HG02852 (cell line): ENCODE measurements at regions not wholly inside any gene's neighbourhood (a gene's known extent, or its start where the extent isn't known, plus 50 kb on each side); places are given as distances from the start of the nearest gene placed in this dataset.
"Not testable (repeated sequence)": the region's sequence is repeated elsewhere in the genome, so short reads cannot be mapped to it uniquely, and the experiment has no call there.

Source experiments
- ATAC-seq: cut with Tn5 transposase; IDR thresholded peaks from one replicate; pipeline ENCODE4 v1.9.1; 2021; ENCODE audit warnings: mild to moderate bottlenecking, moderate library complexity; ENCODE audit not compliant: unreplicated experiment

DNA sequence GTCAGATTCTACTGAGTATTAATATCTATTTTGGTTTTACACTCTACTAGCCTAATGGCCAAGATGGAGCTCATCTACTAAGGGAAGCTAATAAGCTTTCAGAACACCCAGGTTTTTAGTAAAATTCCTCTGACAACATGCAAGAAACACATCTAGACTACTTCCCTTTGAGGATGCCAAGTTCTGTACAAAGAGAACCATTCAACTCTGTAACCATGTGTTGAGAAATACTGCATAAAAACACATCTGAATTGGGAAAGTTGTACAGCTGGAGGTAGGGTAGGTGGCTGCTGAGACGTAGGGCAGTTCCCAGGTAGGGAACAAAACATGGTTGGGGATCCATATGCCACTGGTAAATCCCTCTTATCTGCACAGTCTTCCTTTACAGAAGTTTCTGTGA lies 66.2 kb downstream of the SC5D start:
- no peak for ATAC-seq

DNA sequence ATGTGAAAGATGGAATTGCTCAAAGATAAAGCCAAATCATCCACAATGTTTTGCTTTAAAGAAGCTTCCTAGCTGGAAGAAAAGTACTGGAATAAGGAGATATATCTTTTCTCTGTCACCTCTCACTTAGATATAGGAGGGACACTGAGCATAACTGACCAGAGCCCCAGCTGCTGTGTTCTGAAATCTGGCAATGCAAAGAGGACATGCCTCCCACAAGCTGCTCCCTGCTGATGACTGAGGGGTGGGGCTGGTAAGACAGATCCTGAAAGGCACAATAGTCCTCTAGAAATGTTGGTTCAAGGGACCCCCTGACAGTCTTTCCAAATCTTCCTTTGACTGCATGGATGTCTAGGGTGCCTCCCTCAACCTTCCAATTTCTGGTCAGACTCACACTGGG lies 67.0 kb downstream of the SC5D start:
- no peak for ATAC-seq

DNA sequence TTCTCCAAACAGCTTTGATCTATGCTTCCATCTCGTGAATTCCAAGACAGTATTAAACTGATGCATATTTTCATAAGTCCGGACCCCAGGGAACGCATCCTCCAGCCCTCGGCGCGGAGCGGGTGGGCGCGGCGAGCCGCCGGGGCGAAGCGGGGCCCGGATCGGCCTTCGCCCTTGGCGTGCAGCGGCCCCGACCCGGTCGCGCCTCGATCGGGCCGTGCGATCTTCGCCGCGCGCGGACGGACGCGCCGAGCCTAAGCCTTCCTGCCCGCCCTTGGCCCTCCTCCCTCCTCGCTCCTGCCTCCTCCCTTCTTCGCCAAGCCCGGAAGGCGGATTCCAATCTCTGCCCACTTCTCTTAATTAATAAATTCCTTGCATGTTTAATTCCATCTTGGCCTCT lies 70.4 kb downstream of the SC5D start:
- ATAC-seq = not testable (repeated sequence)

DNA sequence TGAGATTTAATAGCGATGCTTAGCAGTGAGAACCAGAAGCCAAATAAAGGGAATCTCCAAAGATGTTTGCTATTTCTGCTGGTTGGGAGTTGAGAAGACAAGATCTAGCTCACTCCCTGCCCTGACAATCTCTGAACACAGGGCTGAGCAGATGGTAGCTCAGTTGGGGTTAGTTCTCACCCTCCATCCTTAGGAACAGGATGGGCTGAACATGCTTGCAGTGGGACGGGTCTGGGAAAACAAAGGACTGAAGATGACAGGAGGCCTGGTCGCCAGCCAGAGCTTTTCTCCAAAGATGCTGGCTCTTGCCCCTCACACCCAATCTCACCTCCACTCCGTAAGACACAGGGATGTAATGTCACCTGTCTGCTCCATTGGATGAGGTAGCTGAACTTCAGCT lies 72.7 kb downstream of the SC5D start:
- no peak for ATAC-seq

DNA sequence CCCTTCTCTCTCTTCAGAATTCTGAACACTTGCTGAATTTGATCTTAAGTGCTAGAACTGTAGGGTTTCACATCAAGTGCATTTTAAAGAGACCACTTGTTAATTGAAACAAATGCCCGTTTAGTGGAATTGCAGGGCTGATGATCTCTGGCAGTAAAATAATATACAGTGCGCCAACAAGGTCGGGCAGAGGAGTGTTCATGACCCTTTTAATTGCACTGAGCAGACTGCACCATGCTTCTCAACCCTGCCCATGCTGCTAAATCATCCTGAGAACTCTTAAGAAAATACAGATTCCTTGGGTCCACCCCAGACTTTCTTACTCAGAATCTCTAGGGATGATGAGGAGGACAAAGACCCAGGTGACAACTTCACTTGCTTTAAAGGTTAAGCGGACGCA lies 73.5 kb downstream of the SC5D start:
- no peak for ATAC-seq

DNA sequence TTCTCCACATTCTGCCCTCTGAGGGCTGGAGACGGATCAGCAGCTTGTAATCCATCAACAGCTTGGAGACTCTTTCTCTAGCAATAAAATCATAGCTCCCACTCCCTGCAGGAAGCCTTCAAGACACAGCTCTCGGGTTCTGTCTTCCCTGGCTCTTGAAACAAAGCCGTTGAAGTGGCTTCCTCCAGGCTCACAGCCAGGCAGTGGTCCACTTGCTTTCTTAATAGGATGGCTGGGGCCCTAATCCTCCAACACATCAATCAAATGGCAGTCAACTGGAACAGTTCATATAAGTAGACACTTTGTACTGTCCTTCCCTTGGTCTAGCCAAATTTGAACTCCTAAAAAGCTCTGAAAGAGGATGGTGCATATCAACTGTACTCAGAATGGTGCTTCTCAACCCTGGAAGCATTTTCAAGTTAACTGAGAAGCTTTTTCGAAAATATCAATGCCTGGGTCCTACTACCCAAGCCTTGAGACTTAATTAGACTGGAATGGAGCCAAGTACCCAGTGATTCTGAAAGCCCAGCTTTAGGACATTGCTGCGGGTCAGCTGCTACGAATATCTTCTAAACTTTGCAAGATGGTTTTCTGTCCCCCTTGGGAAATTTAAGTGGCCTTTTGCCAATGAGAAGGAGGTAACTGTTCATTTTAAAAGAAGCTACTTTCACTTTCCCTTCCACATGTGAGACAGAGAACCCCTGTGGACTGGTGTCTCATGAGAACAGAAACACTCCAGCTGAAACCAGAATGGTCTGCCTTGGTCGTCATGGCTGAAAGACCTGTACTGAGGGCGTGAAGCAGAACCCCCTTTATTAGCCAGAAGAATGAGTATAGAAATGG lies 74.7 kb downstream of the SC5D start:
- ATAC-seq = peak; percentile 96

DNA sequence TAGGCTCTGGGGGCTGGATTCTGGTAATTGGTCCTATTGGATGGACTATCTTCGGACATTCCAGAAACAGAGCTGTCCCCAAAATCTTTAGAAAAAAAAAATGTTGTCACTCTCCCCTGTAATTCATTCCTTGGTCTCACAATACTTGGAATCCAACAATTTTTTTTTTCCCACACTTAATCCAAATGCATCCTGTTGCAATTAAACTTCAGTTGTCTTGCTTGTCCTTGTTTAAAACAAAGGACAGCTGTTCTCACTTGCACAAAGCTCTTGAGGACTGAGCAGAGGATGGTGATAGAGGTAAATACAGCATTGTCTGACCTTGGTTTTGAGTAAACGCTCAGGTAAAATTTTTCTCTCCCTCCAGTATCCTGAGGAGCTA lies 75.3 kb downstream of the SC5D start:
- ATAC-seq = no peak

DNA sequence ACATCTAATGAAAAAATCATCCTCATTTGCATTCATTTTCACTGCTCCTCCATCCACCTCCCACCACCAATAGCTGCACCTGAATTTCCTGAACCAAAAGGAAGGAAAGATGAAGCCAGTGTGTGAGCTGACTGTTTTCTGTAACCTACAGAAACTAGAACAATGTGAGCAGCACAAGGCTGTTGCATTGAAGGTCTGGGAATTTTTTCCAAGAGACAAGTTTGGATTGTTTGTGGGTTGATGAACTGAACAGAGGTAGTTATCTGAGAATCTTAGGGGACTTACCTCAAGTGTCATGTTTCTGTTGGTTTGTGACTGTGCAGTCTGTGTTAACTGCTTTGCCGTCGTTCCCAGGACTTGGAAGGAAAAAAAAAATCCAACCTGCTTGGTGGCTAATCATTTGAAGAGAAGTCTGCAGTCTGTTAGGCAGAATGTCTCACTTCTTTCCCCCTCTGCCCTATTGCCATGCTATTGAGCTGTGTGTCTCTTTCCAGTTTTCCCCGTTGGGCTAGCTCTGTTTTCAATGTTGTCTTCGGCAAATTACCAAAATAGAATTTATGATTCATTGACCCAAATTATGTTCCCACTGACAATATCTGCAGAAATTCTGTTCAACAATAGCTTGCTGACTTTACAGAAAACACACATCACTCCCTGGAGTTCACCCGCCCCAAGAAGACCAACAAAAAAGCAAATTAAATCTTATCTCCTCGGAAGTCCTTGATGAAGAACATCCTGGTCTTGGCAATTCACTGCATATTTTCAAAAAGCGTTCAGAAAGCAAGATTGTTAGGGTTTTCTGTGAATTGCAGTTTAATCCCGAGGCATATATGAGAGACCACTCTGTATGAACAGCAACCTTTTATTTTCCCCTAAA lies 76.0 kb downstream of the SC5D start:
- no peak for ATAC-seq

DNA sequence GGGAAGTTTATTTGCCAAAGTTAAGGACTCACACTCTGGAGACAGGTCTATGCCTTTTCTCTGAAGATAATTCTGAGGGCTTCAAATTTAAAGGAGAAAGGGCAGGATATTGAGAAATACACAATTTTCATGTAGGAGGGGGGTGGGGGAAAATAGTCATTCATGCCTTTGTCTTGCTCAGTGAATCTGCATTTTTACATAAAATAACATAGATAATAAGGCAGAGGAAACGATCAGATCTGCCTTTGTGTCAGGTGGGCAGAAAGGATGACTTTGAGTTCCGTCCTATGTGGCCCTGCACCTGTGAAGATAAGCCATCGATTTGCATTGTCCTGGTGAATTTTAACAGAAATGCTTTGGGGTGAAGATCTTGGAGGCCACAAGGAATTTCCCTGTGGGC lies 76.8 kb downstream of the SC5D start:
- no peak for ATAC-seq

DNA sequence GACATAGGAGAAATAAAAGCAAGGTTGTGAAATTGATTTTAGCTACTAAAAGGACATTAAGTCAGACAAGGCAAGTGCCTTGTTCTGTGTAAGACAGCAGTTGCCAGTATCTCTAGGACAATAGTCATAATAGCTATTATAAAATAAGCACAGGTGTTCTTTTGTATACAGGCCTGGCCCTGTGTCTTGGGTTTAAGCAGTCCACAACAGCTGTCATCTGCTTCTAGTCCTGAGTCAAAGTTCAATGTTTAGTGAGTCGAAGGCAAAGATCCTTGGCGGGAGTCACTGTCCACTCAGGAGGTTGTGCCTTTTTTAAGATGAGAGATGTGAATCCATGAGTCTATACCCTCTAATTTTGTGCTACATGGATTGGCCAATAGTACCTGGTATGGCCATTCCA lies 79.5 kb downstream of the SC5D start:
- ATAC-seq = no peak

DNA sequence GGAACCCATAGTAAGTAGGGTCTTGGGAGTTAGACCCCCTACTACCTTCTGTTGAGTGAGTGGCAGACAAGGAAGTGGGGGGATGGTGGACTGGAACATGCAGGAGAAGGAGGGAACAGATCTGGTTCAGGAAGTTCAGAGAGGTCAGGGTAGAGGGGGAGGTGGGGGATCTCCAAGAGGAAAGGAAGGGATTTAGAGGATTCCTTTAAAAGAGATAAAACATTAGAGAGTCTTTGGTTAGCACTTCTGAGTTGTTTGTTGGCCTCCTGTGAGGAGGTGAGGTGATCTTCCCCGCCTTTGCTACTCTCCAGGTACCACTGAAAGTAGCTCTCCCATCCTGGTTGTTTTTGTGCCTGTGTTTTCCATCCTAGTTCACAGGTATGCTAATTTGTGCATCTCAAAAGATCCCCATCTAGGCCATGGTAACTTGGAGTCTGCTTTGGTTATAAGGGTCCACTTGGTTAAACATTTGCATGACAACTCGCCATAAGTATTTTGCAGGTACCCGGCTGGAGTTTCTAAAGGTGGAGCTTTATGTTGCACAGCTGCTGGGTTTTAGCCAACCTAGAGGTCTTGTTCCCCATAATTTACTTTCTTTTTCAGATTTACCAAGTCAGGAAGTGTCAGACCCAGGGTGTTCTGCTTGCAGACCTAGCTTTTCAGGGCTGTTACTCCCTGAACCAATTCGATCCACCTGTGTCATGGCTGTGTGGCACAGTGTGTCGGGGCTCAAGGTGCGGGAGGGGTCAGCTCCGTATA lies 79.3 kb upstream of the SORL1 start:
- ATAC-seq = peak; percentile 96

DNA sequence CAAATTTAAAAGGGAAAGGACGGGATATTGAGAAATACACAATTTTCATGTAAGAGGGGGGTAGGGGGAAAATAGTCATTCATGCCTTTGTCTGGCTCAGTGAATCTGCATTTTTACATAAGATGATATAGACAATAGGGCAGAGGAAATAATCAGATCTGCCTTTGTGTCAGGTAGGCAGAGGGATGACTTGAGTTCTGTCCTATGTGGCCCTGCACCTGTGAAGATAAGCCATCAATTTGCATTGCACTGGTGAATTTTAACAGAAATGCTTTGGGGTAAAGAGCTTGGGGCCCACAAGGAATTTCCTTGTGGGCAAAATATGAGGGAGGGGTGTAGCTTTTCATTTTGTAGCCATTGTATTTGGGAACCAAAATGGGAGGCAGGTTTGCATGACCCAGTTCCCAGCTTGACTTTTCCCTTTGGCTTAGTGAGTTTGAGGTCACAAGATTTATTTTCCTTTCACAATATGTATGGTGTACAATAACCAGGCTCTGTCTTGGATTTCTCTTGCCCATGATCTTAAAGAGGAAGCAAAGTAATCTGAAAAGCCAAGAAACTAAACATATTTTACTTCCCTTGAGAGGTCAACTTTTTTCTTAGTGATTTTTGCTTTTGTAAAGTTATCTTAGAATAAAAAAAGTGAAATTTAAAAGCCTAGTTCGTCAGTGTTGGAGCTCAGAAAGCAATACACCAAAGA lies 77.7 kb upstream of the SORL1 start:
- no peak for ATAC-seq

DNA sequence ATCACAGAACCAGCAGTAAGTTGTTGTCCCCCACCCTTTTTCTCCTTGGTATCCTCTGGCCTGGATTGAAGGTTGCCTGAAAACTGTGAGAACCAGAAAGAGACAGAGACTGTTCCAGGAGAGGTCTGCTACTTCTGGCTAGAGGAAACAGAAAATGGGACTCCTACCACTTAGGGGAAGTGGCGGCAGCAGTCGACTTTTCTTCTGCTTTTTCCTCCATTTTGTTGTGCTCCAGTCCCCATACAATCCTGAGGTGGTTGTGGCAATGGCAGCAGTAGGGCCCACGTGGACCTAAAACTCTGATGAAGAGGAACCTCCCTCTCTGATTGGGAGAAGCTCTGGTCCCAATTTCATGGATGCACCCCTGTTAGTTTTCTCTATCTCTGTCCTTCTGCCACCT lies 76.0 kb upstream of the SORL1 start:
- no peak for ATAC-seq

DNA sequence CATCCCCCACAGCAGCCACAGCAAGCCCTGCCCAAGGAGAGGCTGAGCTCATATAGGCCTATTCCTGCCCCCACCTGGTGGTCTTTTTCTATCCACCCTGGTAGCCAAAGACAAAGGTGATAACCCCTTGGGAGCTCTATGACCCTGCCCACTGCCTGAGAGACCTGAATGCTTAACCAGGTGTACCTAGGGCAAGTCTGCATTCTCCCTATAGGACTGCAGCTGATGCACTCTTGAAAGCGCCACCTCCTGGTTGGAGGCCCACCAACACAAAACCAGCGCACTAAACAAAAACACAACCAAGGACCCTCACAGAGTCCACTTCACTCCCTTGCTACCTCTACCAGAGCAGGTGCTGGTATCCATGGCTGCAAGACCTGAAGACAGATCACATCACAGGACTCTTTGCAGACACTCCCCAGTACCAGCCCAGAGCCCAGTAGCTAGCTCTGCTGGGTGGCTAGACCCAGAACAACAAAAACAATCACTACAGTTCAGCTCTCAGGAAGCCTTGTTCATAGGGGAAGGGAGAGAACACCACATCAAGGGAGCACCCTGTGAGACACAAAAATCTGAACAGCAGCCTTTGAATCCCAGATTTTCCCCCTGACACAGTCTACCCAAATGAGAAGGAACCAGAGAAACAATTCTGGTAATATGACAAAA lies 72.8 kb upstream of the SORL1 start:
- not testable (repeated sequence) for ATAC-seq

DNA sequence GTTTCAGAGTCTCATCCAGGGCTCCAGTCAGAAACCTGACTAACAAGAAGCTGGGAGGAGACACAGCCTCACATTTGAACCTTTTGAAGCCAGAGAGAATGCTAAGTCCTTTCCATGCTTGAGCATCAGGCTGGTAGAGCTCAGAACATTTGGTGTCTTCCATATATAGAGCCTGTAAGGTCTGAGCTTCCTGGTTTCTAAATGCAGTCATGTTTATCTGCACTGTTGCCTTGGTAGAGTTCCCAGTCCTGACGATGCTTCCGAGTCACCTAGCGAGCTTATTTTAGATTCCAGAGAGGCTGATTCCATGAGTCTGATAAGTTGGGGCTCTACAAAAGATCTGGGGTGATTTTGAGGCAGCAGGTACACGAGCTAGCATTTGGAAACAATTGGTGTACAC lies 68.4 kb upstream of the SORL1 start:
- ATAC-seq = no peak

DNA sequence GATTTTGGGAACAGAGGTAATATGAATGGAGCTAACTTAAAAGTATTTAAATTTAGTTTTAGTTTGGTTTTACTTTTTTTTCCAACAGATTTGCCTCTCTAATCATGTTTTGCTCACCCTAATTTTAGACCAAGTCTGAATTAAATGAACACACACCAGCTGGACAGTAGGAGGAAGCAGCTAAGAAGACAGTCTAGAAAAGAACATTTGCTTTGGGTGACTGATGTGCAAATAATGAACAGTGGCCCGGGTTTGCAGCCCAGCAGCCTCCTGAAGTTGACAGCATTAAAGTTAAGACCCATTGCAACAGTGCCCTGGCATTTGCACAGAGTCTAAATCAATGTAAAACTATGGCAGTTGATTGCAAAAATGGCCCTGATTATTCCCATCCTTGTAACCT lies 66.4 kb upstream of the SORL1 start:
- no peak for ATAC-seq
